ENCODE measurements at regions not wholly inside any gene's neighbourhood (a gene's known extent, or its start where the extent isn't known, plus 50 kb on each side); places are given as distances from the start of the nearest gene placed in this dataset.

GRCh38 chr5:82399111-82399510, 121.0 kb upstream of the RPS23 start:
- no peak for TF ChIP-seq TAF1 (IDR thresholded peaks at IDR 0.05; ENCODE audit: low read depth, low read length)
- no peak for TF ChIP-seq POLR2A (IDR thresholded peaks at IDR 0.05; ENCODE audit: low read depth, low read length)
- TF ChIP-seq SPI1 (IDR thresholded peaks at IDR 0.05; ENCODE audit: low read depth, low read length): no peak
- TF ChIP-seq POLR2AphosphoS5 (IDR thresholded peaks at IDR 0.05; ENCODE audit: low read depth, low read length): no peak
- TF ChIP-seq PAX5 (IDR thresholded peaks at IDR 0.05; ENCODE audit: insufficient read depth, low read length, severe bottlenecking): no peak
- TF ChIP-seq POU2F2 (IDR thresholded peaks at IDR 0.05; ENCODE audit: low read depth, low read length): no peak
